GM23338 (cell line): ENCODE measurements at regions not wholly inside any gene's neighbourhood (a gene's known extent, or its start where the extent isn't known, plus 50 kb on each side); places are given as distances from the start of the nearest gene placed in this dataset.

ENCODE experiments used
- ATAC-seq: fragments of 200-7000 bp; cut with Tn5 transposase; 3 replicates; pipeline ENCODE4 v1.9.1; 2020
- DNase-seq: peaks from one replicate; pipeline ENCODE4 v3.0.0-alpha.2; 2015; ENCODE audit warnings: low spot score
- H2AFZ ChIP-seq: fragments of 200-600 bp; sonication (generic); 2 replicates; pipeline ENCODE4 v1.8.0; 2016; ENCODE audit warnings: antibody characterized with exemption, mild to moderate bottlenecking, moderate library complexity
- H3F3A ChIP-seq: fragments of 200-600 bp; sonication (generic); replicated peaks from 2 replicates; pipeline ENCODE4 v1.8.0; 2017; ENCODE audit warnings: antibody characterized with exemption, mixed run types, low read depth
- H3K27ac ChIP-seq: fragments of 200-600 bp; sonication (generic); 2 replicates; pipeline ENCODE4 v1.6.1; 2016; ENCODE audit warnings: low read depth
- H3K27me3 ChIP-seq: fragments of 200-600 bp; sonication (generic); 2 replicates; pipeline ENCODE4 v1.8.0; 2016; ENCODE audit warnings: mild to moderate bottlenecking, mixed run types, moderate library complexity; ENCODE audit not compliant: insufficient read depth
- H3K36me3 ChIP-seq: fragments of 200-600 bp; sonication (generic); 2 replicates; pipeline ENCODE4 v1.8.0; 2016; ENCODE audit warnings: mild to moderate bottlenecking; ENCODE audit not compliant: insufficient read depth
- H3K4me1 ChIP-seq: fragments of 200-600 bp; sonication (generic); 2 replicates; pipeline ENCODE4 v1.8.0; 2016; ENCODE audit warnings: mild to moderate bottlenecking, moderate library complexity; ENCODE audit not compliant: insufficient read depth
- H3K4me2 ChIP-seq: fragments of 200-600 bp; sonication (generic); 2 replicates; pipeline ENCODE4 v1.7.1; 2017; ENCODE audit warnings: mixed run types
- H3K4me3 ChIP-seq: fragments of 200-600 bp; sonication (generic); 2 replicates; pipeline ENCODE4 v1.6.1; 2016; ENCODE audit warnings: mixed run types
- H3K79me2 ChIP-seq: fragments of 200-600 bp; sonication (generic); replicated peaks from 2 replicates; pipeline ENCODE4 v1.8.0; 2017; ENCODE audit warnings: mild to moderate bottlenecking; ENCODE audit not compliant: insufficient read depth
- H3K9me2 ChIP-seq: fragments of 200-600 bp; sonication (generic); 2 replicates; pipeline ENCODE4 v1.8.0; 2017; ENCODE audit not compliant: insufficient read depth
- H4K20me1 ChIP-seq: fragments of 200-600 bp; sonication (generic); replicated peaks from 2 replicates; pipeline ENCODE4 v1.8.0; 2017; ENCODE audit warnings: mild to moderate bottlenecking; ENCODE audit not compliant: insufficient read depth
- H3K27ac Mint-ChIP-seq: 2 replicates; pipeline ENCODE4 v1.8.0; 2020; ENCODE audit warnings: inconsistent platforms, mild to moderate bottlenecking, moderate library complexity, mixed read lengths
- H3K27me3 Mint-ChIP-seq: 3 replicates; pipeline ENCODE4 v1.8.0; 2022; ENCODE audit warnings: low read depth, mild to moderate bottlenecking, moderate library complexity, mixed read lengths, inconsistent platforms; ENCODE audit not compliant: insufficient read depth, poor library complexity
- H3K36me3 Mint-ChIP-seq: 3 replicates; pipeline ENCODE4 v1.8.0; 2021; ENCODE audit warnings: low read depth, mild to moderate bottlenecking, inconsistent platforms, moderate library complexity, mixed read lengths
- H3K4me1 Mint-ChIP-seq: 3 replicates; pipeline ENCODE4 v1.8.0; 2020; ENCODE audit warnings: mild to moderate bottlenecking, inconsistent platforms, mixed read lengths
- H3K4me3 Mint-ChIP-seq: 3 replicates; pipeline ENCODE4 v1.8.0; 2021; ENCODE audit warnings: moderate library complexity, mild to moderate bottlenecking, inconsistent platforms, mixed read lengths
- H3K9me3 Mint-ChIP-seq: 3 replicates; pipeline ENCODE4 v1.8.0; 2020; ENCODE audit warnings: moderate library complexity, mild to moderate bottlenecking, inconsistent platforms, mixed read lengths
- CREB1 ChIP-seq: fragments of 250-450 bp; sonication (Bioruptor Pico); IDR thresholded peaks from 2 replicates; pipeline ENCODE4 v1.5.0; 2020; ENCODE audit warnings: low read depth, mild to moderate bottlenecking, moderate library complexity
- CTCF ChIP-seq, 2 experiments: fragments of 200-600 bp in 1 of 2; sonication (generic) in 1 of 2; conservative IDR thresholded peaks; 2 replicates each; pipeline versions ENCODE4 v1.5.1 to v1.6.1; 2016 to 2017; ENCODE audit warnings: antibody characterized with exemption in 2 of 2, low read depth in 2 of 2, mild to moderate bottlenecking in 2 of 2, moderate library complexity in 1 of 2
- ETS1 ChIP-seq: IDR thresholded peaks from 2 replicates; pipeline ENCODE4 v1.6.1; 2016; ENCODE audit warnings: antibody characterized with exemption
- EZH2 ChIP-seq: fragments of 200-600 bp; sonication (generic); IDR thresholded peaks from one replicate; pipeline ENCODE4 v1.8.0; 2017; ENCODE audit warnings: antibody characterized with exemption, mild to moderate bottlenecking, low read depth; ENCODE audit not compliant: unreplicated experiment
- EZH2phosphoT487 ChIP-seq: fragments of 200-600 bp; sonication (generic); IDR thresholded peaks from one replicate; pipeline ENCODE4 v1.8.1; 2018; ENCODE audit warnings: antibody characterized with exemption; ENCODE audit not compliant: unreplicated experiment
- JUNB ChIP-seq: IDR thresholded peaks from one replicate; pipeline ENCODE4 v1.6.1; 2016; ENCODE audit warnings: antibody characterized with exemption; ENCODE audit not compliant: unreplicated experiment
- POLR2AphosphoS5 ChIP-seq: IDR thresholded peaks from 2 replicates; pipeline ENCODE4 v1.6.1; 2016; ENCODE audit warnings: antibody characterized with exemption, low read depth
- REST ChIP-seq: IDR thresholded peaks from one replicate; pipeline ENCODE4 v1.6.1; 2018; ENCODE audit warnings: antibody characterized with exemption; ENCODE audit not compliant: unreplicated experiment
- STAT1 ChIP-seq: IDR thresholded peaks from one replicate; pipeline ENCODE4 v1.6.1; 2016; ENCODE audit warnings: antibody characterized with exemption; ENCODE audit not compliant: unreplicated experiment
- ZNF114 ChIP-seq: fragments of 250-450 bp; sonication (Bioruptor Pico); IDR thresholded peaks from 2 replicates; pipeline ENCODE4 v1.5.0; 2020; ENCODE audit warnings: mild to moderate bottlenecking, moderate library complexity
- ZNF331 ChIP-seq: fragments of 250-450 bp; sonication (Bioruptor Pico); IDR thresholded peaks from 2 replicates; pipeline ENCODE4 v1.5.0; 2020; ENCODE audit warnings: low read depth, mild to moderate bottlenecking, moderate library complexity

GRCh38 chr4:177163532-177163931 is 146.1 kb upstream of the NEIL3 start:
- Histone ChIP-seq H3K27ac (no peak overlapping the region), H2AFZ (no peak overlapping the region), H3K79me2 (no peaks in the 10 kb centered on the region), H3K4me2 (no peak overlapping the region), H3F3A (no peaks in the 10 kb centered on the region), H3K9me2 (0 out of 2 replicates have a peak, but pooled peaks cover 2% of the 10 kb centered on the region), H3K4me3 (no peak overlapping the region), H3K27me3 (no peaks in the 10 kb centered on the region), H3K4me1 (no peaks in the 10 kb centered on the region), H4K20me1 (no peaks in the 10 kb centered on the region), H3K36me3 (no peaks in the 10 kb centered on the region)
- DNase-seq = no peak
- peaks cover 6% of the 10 kb centered on the region; the same call in 1 of the 3 replicates for H3K9me3 Mint-ChIP-seq
- no peak overlapping the region for H3K27ac Mint-ChIP-seq
- peaks cover 2% of the 10 kb centered on the region for H3K27me3 Mint-ChIP-seq
- no peak overlapping the region for H3K4me3 Mint-ChIP-seq
- no peaks in the 10 kb centered on the region for H3K36me3 Mint-ChIP-seq
- TF ChIP-seq ZNF114 (CRISPR knock-in tag) = no peak
- TF ChIP-seq REST = no peak
- TF ChIP-seq CREB1 (CRISPR knock-in tag) = no peak
- TF ChIP-seq POLR2AphosphoS5 = no peak
- TF ChIP-seq EZH2phosphoT487 = no peak
- no peak for TF ChIP-seq JUNB
- TF ChIP-seq CTCF (conservative IDR thresholded peaks at IDR 0.05; ENCODE audit: low read depth in 2 of 2) = no peak
- no peak for TF ChIP-seq ZNF331 (CRISPR knock-in tag)
- no peak for TF ChIP-seq STAT1
- TF ChIP-seq EZH2 = no peak
- TF ChIP-seq ETS1 = no peak
- H3K4me1 Mint-ChIP-seq = no peaks in the 10 kb centered on the region
- no peak for ATAC-seq
